K562 (cell line): ENCODE measurements at regions not wholly inside any gene's neighbourhood (a gene's known extent, or its start where the extent isn't known, plus 50 kb on each side); places are given as distances from the start of the nearest gene placed in this dataset.

Source experiments
- ATAC-seq: fragments of 200-7000 bp; cut with Tn5 transposase; 3 replicates; pipeline ENCODE4 v1.9.1; 2020; ENCODE audit warnings: moderate library complexity
- BruUV-seq: library from RNA; stranded (reverse); fragments of 400-500 nt; replicated peaks from 2 replicates; lab custom pipeline; 2021; lab: Mats Ljungman, UMichigan
- CTCF ChIA-PET: fragments of 300-600 bp; formaldehyde crosslinking; extraction: SDS; loops from one replicate; lab custom pipeline; 2021; ENCODE audit warnings: low intra/inter-chr PET ratio; lab: Yijun Ruan, JAX
- POLR2A ChIA-PET: fragments of 300-600, 350-650 bp; sonication (Branson Sonifier 250); formaldehyde crosslinking; extraction: SDS; loops from one replicate; lab custom pipeline; 2021; ENCODE audit warnings: antibody characterized with exemption, inconsistent platforms; lab: Yijun Ruan, JAX
- DNase-seq, 4 experiments: peaks; one replicate each; pipeline versions ENCODE4 v3.0.0 to v3.0.0-alpha.2; 2011 to 2018; ENCODE audit warnings: low spot score in 3 of 4, mixed read lengths in 3 of 4; ENCODE audit errors: extremely low read depth in 1 of 4
- FAIRE-seq: peaks from 2 replicates; lab custom pipeline; 2011; peaks lifted over from hg19 to GRCh38; lab: Jason Lieb, UNC
- H2AFZ ChIP-seq: 2 replicates; pipeline ENCODE4 v1.6.0; 2011; ENCODE audit warnings: low read depth, low read length, control low read depth, inconsistent platforms
- H3K27ac ChIP-seq: fragments of 200-600 bp; 3 replicates; pipeline ENCODE4 v1.8.0; 2011; ENCODE audit warnings: low read depth, mild to moderate bottlenecking, control low read depth, inconsistent platforms, low read length, moderate library complexity, mixed read lengths; ENCODE audit errors: extremely low read depth
- H3K27me3 ChIP-seq, 2 experiments: fragments of 300-600 bp in 1 of 2; 2 replicates in 1 of 2; 3 replicates in 1 of 2; pipeline versions ENCODE4 v1.6.0 to v1.8.0; 2011; ENCODE audit warnings: inconsistent platforms in 2 of 2, low read length in 2 of 2, mild to moderate bottlenecking in 1 of 2, mixed read lengths in 1 of 2, moderate library complexity in 1 of 2; ENCODE audit not compliant: control insufficient read depth in 2 of 2, insufficient read depth in 2 of 2
- H3K36me3 ChIP-seq: fragments of 300-600 bp; 3 replicates; pipeline ENCODE4 v1.8.0; 2011; ENCODE audit warnings: mild to moderate bottlenecking, low read length, inconsistent platforms; ENCODE audit not compliant: control insufficient read depth, insufficient read depth
- H3K4me1 ChIP-seq, 2 experiments: fragments of 200-600 bp in 1 of 2; replicated peaks in 1 of 2; 2 replicates in 1 of 2; 3 replicates in 1 of 2; pipeline versions ENCODE4 v1.5.1 to v1.8.0; 2011; ENCODE audit warnings: inconsistent platforms in 2 of 2, low read length in 2 of 2, mild to moderate bottlenecking in 1 of 2, mixed read lengths in 1 of 2, moderate library complexity in 1 of 2; ENCODE audit not compliant: control insufficient read depth in 2 of 2, insufficient read depth in 2 of 2
- H3K4me2 ChIP-seq: 2 replicates; pipeline ENCODE4 v1.6.1; 2011; ENCODE audit warnings: low read length, control low read depth, inconsistent platforms, mixed read lengths; ENCODE audit not compliant: insufficient read depth
- H3K4me3 ChIP-seq: fragments of 200-600 bp; sonication (generic), shearing (Covaris generic); 2 replicates; pipeline ENCODE4 v1.5.1; 2016; ENCODE audit warnings: control low read depth, inconsistent platforms
- H3K79me2 ChIP-seq: fragments of 200-600 bp; 3 replicates; pipeline ENCODE4 v1.8.0; 2011; ENCODE audit warnings: low read length, inconsistent platforms; ENCODE audit not compliant: control insufficient read depth, insufficient read depth
- H3K9ac ChIP-seq, 2 experiments: 2 replicates each; pipeline versions ENCODE4 v1.6.0 to v1.6.1; 2011; ENCODE audit warnings: low read depth in 2 of 2, low read length in 2 of 2, control low read depth in 1 of 2, inconsistent platforms in 1 of 2, mild to moderate bottlenecking in 1 of 2, mixed read lengths in 1 of 2; ENCODE audit not compliant: insufficient read depth in 1 of 2
- H3K9me1 ChIP-seq: one replicate; pipeline ENCODE4 v1.6.0; 2011; ENCODE audit warnings: inconsistent platforms, mild to moderate bottlenecking, low read length, moderate library complexity; ENCODE audit not compliant: control insufficient read depth, insufficient read depth
- H3K9me3 ChIP-seq: replicated peaks from 2 replicates; pipeline ENCODE4 v1.5.1; 2011; ENCODE audit warnings: low read depth, low read length, inconsistent platforms; ENCODE audit not compliant: control insufficient read depth, insufficient read depth
- H4K20me1 ChIP-seq: replicated peaks from 2 replicates; pipeline ENCODE4 v1.6.1; 2011; ENCODE audit warnings: low read length, inconsistent platforms, mixed read lengths; ENCODE audit not compliant: control insufficient read depth, insufficient read depth
- DMBX1 ChIP-seq: fragments of 250-450 bp; sonication (Bioruptor Pico); IDR thresholded peaks from 2 replicates; pipeline ENCODE4 v1.8.0; 2022; ENCODE audit warnings: inconsistent platforms, mild to moderate bottlenecking, moderate library complexity, borderline replicate concordance
- HMG20A ChIP-seq: fragments of 450-650 bp; formaldehyde crosslinking; conservative IDR thresholded peaks from 2 replicates; pipeline ENCODE4 v1.4.0; 2020; ENCODE audit warnings: mild to moderate bottlenecking, mixed read lengths
- HMGXB4 ChIP-seq: sonication (generic); formaldehyde crosslinking; IDR thresholded peaks from 2 replicates; pipeline ENCODE4 v1.8.1; 2023; ENCODE audit warnings: mild to moderate bottlenecking, missing genetic modification reagents
- MBD2 ChIP-seq: sonication (generic); IDR thresholded peaks from 2 replicates; pipeline ENCODE4 v1.6.1; 2016; ENCODE audit warnings: low read depth, borderline replicate concordance
- NCOR1 ChIP-seq: fragments of 450-650 bp; IDR thresholded peaks from 2 replicates; pipeline ENCODE4 v1.6.1; 2016; ENCODE audit warnings: mild to moderate bottlenecking, moderate library complexity
- NELFE ChIP-seq: IDR thresholded peaks from 2 replicates; pipeline ENCODE4 v1.6.1; 2011; ENCODE audit warnings: mild to moderate bottlenecking; ENCODE audit not compliant: insufficient read depth, insufficient read length
- PTRF ChIP-seq: fragments of 450-650 bp; IDR thresholded peaks from 2 replicates; pipeline ENCODE4 v1.6.1; 2016; ENCODE audit warnings: mild to moderate bottlenecking, missing genetic modification characterization, missing compliant biosample characterization
- RCOR1 ChIP-seq, 2 experiments: IDR thresholded peaks; 2 replicates each; pipeline ENCODE4 v1.6.1; 2012; ENCODE audit warnings: low read depth in 2 of 2, low read length in 2 of 2, borderline replicate concordance in 1 of 2, improper control_type of control experiment in 1 of 2
- RFX7 ChIP-seq: fragments of 250-450 bp; sonication (Bioruptor Pico); IDR thresholded peaks from 2 replicates; pipeline ENCODE4 v1.5.1; 2021; ENCODE audit warnings: mild to moderate bottlenecking
- SAFB2 ChIP-seq: fragments of 200-400 bp; formaldehyde crosslinking; IDR thresholded peaks from 2 replicates; pipeline ENCODE4 v1.6.1; 2018; ENCODE audit warnings: borderline replicate concordance, low read length, low read depth, moderate library complexity; ENCODE audit not compliant: severe bottlenecking
- TAF1 ChIP-seq: IDR thresholded peaks from 2 replicates; pipeline ENCODE4 v1.6.1; 2011; ENCODE audit warnings: mild to moderate bottlenecking, low read length, moderate library complexity; ENCODE audit not compliant: insufficient read depth, control insufficient read depth, severe bottlenecking; ENCODE audit errors: extremely low read depth
- YY1 ChIP-seq, 3 experiments: IDR thresholded peaks; 2 replicates each; pipeline ENCODE4 v1.6.1; 2011; ENCODE audit warnings: low read length in 2 of 3, mild to moderate bottlenecking in 2 of 3, moderate library complexity in 2 of 3, borderline replicate concordance in 1 of 3, control low read depth in 1 of 3, low read depth in 1 of 3; ENCODE audit not compliant: insufficient read depth in 3 of 3, insufficient replicate concordance in 2 of 3, control insufficient read depth in 1 of 3, insufficient read length in 1 of 3; ENCODE audit errors: extremely low read depth in 1 of 3
- ZBTB17 ChIP-seq: fragments of 450-650 bp; formaldehyde crosslinking; IDR thresholded peaks from 2 replicates; pipeline ENCODE4 v1.4.0; 2020; ENCODE audit warnings: mild to moderate bottlenecking
- ZC3H4 ChIP-seq: sonication (generic); formaldehyde crosslinking; IDR thresholded peaks from 2 replicates; pipeline ENCODE4 v1.9.0; 2021; ENCODE audit warnings: missing genetic modification reagents, borderline replicate concordance
- ZNF354B ChIP-seq: fragments of 250-450 bp; sonication (Bioruptor Pico); IDR thresholded peaks from 2 replicates; pipeline ENCODE4 v1.4.0; 2020
- ZNF551 ChIP-seq: fragments of 250-450 bp; sonication (Bioruptor Pico); IDR thresholded peaks from 2 replicates; pipeline ENCODE4 v1.5.0; 2021; ENCODE audit warnings: mild to moderate bottlenecking, moderate library complexity
- WGBS: fragments of 100-300 bp; shearing (Covaris generic); methylation state at CpG from one replicate; pipeline ENCODE4 v1.1.6; 2016; ENCODE audit warnings: low coverage, mixed read lengths; ENCODE audit not compliant: insufficient coverage; ENCODE audit errors: missing lambda C conversion rate; 5-methylcytosine and 5-hydroxymethylcytosine counted together
- in situ Hi-C: fragments of 300-500 bp; cut with MboI; formaldehyde crosslinking; loops from 4 replicates; pipeline ENCODE4 v1.15.0; 2018; ENCODE audit warnings: inconsistent platforms, mixed read lengths
- intact Hi-C: fragments of 100-400 bp; cut with micrococcal nuclease; formaldehyde crosslinking; loops from 2 replicates; pipeline ENCODE4 v1.14.2; 2022
- TF ChIP-seq, protein P1 (sequence below): fragments of 250-450 bp; sonication (Bioruptor Pico); IDR thresholded peaks from 2 replicates; pipeline ENCODE4 v1.5.0; 2021

GRCh38 chr1:112852276-112852675, 103.7 kb downstream of the SLC16A1 start:
- FAIRE-seq: no peak

DNA sequence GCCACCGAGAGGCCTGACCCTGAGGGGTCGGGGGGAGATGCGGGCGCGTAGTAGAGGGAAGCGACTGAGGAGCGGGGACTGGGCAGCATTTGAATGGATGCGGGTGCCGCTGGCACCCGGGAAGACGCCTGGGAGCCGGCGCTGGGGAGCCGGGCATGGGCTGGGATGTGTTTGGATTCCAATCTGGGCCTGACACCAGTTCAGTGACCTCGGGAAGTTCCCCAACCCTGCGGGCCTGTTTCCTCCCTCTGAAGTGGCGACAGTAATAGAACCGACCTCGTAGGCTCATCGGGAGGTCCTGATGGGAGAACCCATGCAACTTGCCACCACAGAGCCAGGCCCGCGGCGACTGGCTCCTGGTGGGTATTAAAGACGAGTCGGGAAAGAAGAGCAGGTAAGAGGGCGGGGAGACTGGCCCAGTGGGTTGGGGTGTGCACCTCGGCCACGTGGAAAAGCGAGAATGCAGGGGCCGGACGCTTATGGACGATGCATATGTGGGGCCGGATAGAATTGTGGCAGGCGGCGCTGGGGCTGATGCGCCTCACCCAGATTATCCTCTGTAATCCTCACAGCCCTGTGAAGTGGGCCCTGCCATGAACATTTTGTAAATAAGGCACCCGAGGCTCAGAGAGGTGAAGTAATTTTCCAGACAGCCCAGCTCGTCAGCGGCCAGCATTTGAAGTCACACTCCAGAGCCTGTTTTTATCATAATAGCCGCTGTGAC, 105.8 kb downstream of the SLC16A1 start:
- POLR2A ChIA-PET: interaction anchor here (1.4 kb wide), 1 partner anchor 11 kb away, joined by 4 read pairs; no protein-coding TSS in a partner anchor
- TF ChIP-seq HMGXB4 (no peak), DMBX1 (CRISPR knock-in tag) (no peak), ZBTB17 (CRISPR knock-in tag) (no peak), HMG20A (CRISPR knock-in tag) (no peak), RCOR1 (IDR thresholded peaks at IDR 0.05; ENCODE audit: borderline replicate concordance in 1 of 2, low read depth in 2 of 2, low read length in 2 of 2) (no peak), RFX7 (CRISPR knock-in tag) (no peak), ZNF551 (CRISPR knock-in tag) (no peak), NELFE (no peak), NCOR1 (no peak)
- TF ChIP-seq, protein P1, sequence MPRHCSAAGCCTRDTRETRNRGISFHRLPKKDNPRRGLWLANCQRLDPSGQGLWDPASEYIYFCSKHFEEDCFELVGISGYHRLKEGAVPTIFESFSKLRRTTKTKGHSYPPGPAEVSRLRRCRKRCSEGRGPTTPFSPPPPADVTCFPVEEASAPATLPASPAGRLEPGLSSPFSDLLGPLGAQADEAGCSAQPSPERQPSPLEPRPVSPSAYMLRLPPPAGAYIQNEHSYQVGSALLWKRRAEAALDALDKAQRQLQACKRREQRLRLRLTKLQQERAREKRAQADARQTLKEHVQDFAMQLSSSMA (CRISPR knock-in tag): no peak

More at GRCh38 chr1:112852276-112852675, 103.7 kb downstream of the SLC16A1 start:
- Histone ChIP-seq H4K20me1 (no peaks in the 10 kb centered on the region), H3K4me3 (no peak overlapping the region), H2AFZ (peak overlapping the region; percentile 94), H3K4me1 (peaks cover 6 to 8% of the 10 kb centered on the region in 2 experiments; a peak in 2 of 5 replicates), H3K79me2 (no peaks in the 10 kb centered on the region), H3K9me3 (no peaks in the 10 kb centered on the region), H3K9ac (0 out of 4 replicates have a peak overlapping the region, but pooled peaks of 1 of the 2 experiments have one; percentile 10), H3K36me3 (no peaks in the 10 kb centered on the region), H3K9me1 (no peaks in the 10 kb centered on the region), H3K4me2 (peak overlapping the region; percentile 58), H3K27ac (no peak overlapping the region), H3K27me3 (no peaks in the 10 kb centered on the region)
- ATAC-seq (peak; percentile 64), DNase-seq (no peak)
- BruUV-seq: no TSS peak
- ChIA-PET POLR2A (interaction anchor here (0.8 to 1.4 kb wide), 3 partner anchors 8 to 220 kb away, joined by 3 to 7 read pairs (median 3); partner anchors contain the start of gene LRIG2), CTCF (no interaction called here)
- intact Hi-C loops: no loop called here
- WGBS: 26% methylated on average over 10 of the region's 10 CpGs
- in situ Hi-C loops: no loop called here
- TF ChIP-seq ZC3H4 (CRISPR knock-in tag) (no peak), ZNF354B (no peak), SAFB2 (no peak), PTRF (tag) (no peak), MBD2 (no peak), YY1 (IDR thresholded peaks at IDR 0.05; ENCODE audit: borderline replicate concordance in 1 of 3, control insufficient read depth in 1 of 3, extremely low read depth in 1 of 3, insufficient read depth in 3 of 3, insufficient read length in 1 of 3, insufficient replicate concordance in 2 of 3, low read depth in 1 of 3, low read length in 2 of 3) (peak in 1 of 3 experiments; percentile 85), TAF1 (no peak)

More for the DNA sequence above, 105.8 kb downstream of the SLC16A1 start:
- FAIRE-seq: peak; percentile 19
- Histone ChIP-seq H3K4me3 (no peak overlapping the region), H3K4me1 (peaks cover 6 to 8% of the 10 kb centered on the region in 2 experiments; a peak in 2 of 5 replicates), H3K27me3 (no peaks in the 10 kb centered on the region), H4K20me1 (no peaks in the 10 kb centered on the region), H2AFZ (no peak overlapping the region), H3K79me2 (no peaks in the 10 kb centered on the region), H3K9ac (no peak overlapping the region), H3K9me1 (no peaks in the 10 kb centered on the region), H3K27ac (no peak overlapping the region), H3K9me3 (no peaks in the 10 kb centered on the region), H3K4me2 (no peak overlapping the region), H3K36me3 (no peaks in the 10 kb centered on the region)
- no peak for DNase-seq
- in situ Hi-C loops (no loop called here), intact Hi-C loops (no loop called here)
- CTCF ChIA-PET: no interaction called here
- 75% methylated on average over 39 of the region's 40 CpGs for WGBS
- no peak for ATAC-seq
- no TSS peak for BruUV-seq
